ENCODE measurements at regions not wholly inside any gene's neighbourhood (a gene's known extent, or its start where the extent isn't known, plus 50 kb on each side); places are given as distances from the start of the nearest gene placed in this dataset.

DNA sequence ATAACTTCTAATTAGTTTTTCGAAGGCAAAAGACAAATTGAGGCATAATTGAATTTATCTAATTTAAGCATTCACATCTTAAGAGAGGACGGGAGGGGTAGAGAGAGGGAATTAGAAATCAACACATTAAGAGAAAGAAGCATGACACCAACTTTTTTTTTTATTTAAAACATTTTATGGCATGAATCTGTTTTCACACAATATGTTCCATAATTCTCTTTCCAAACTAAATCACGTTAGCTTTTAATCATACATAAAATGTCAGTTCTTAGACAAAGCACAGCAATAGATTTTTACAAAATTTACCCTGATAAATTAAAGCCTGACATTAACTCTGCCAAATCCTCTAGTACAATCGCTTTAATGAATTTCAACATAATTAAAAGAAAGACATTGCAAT is 600.8 kb upstream of the ROBO1 start:
- in situ Hi-C loops (cut with MboI) = no loop called here
- no peak for FAIRE-seq
- no peak for TF ChIP-seq SPI1 (IDR thresholded peaks at IDR 0.05; ENCODE audit: borderline replicate concordance, low read depth, low read length)
- no peak for TF ChIP-seq PTRF (tag; IDR thresholded peaks at IDR 0.05)

DNA sequence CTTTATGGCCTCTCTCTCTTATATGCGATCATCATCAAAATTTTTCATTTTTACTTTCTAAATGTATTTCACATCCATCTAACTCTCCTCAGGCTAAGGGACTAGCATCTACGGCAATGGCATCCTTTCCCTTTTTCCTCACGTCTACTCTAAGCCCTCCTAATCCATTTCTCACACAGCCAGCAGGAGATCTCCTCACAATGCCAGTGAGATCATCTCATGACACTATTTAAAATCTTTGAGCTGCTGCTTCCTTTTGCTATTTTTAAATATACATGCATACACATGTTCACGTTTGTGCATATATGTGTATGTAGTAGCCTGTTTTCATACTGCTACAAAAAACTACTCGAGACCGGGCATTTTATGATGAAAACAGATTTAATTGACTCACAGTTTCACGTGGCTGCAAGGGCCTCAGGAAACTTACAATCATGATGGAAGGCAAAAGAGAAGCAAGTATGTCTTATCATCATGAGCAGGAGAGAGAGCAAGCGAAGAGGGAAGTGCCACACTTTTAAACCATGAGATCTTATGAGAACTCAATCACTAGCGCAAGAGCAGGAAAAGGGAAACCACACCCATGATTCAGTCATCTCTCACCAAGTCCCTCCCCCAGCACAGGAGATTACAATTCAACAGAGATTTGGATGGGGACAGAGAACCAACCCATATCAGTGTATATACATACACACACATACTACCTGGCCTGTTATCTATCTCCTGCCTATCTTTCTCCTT is 599.2 kb upstream of the ROBO1 start:
- WGBS (ENCODE audit: insufficient coverage, low coverage, missing lambda C conversion rate) = under 1% methylated on average over 8 of the region's 9 CpGs
- Histone ChIP-seq H3K79me2 (ENCODE audit: control insufficient read depth, insufficient read depth, low read length) (no peaks in the 10 kb centered on the region), H3K9me1 (ENCODE audit: control insufficient read depth, insufficient read depth, low read length) (no peaks in the 10 kb centered on the region), H3K4me2 (ENCODE audit: insufficient read depth, low read length) (no peak overlapping the region), H3K9ac (ENCODE audit: insufficient read depth in 1 of 2, low read depth in 2 of 2, low read length in 2 of 2) (no peak overlapping the region), H3K27ac (ENCODE audit: extremely low read depth, low read depth, low read length) (no peak overlapping the region), H3K9me3 (replicated peaks; ENCODE audit: control insufficient read depth, insufficient read depth, low read depth, low read length) (no peaks in the 10 kb centered on the region), H4K20me1 (replicated peaks; ENCODE audit: control insufficient read depth, insufficient read depth, low read length) (no peaks in the 10 kb centered on the region), H3K27me3 (ENCODE audit: control insufficient read depth in 2 of 2, insufficient read depth in 2 of 2, low read length in 2 of 2) (no peaks in the 10 kb centered on the region), H2AFZ (ENCODE audit: low read depth, low read length) (no peak overlapping the region), H3K4me3 (no peak overlapping the region), H3K4me1 (replicated peaks in 1 of 2; ENCODE audit: control insufficient read depth in 2 of 2, insufficient read depth in 2 of 2, low read length in 2 of 2) (no peaks in the 10 kb centered on the region), H3K36me3 (ENCODE audit: control insufficient read depth, insufficient read depth, low read length) (no peaks in the 10 kb centered on the region)
- CTCF ChIA-PET (ENCODE audit: low intra/inter-chr PET ratio) = no interaction called here
- DNase-seq (ENCODE audit: extremely low read depth in 1 of 4, low spot score in 3 of 4) (no peak), FAIRE-seq (no peak), ATAC-seq (no peak)
- no TSS peak for BruUV-seq (replicated peaks)
- POLR2A ChIA-PET = no interaction called here
- TF ChIP-seq, protein P1, sequence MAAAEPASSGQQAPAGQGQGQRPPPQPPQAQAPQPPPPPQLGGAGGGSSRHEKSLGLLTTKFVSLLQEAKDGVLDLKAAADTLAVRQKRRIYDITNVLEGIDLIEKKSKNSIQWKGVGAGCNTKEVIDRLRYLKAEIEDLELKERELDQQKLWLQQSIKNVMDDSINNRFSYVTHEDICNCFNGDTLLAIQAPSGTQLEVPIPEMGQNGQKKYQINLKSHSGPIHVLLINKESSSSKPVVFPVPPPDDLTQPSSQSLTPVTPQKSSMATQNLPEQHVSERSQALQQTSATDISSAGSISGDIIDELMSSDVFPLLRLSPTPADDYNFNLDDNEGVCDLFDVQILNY (CRISPR knock-in tag; IDR thresholded peaks at IDR 0.05) = no peak
- TF ChIP-seq ZNF583 (CRISPR knock-in tag; IDR thresholded peaks at IDR 0.05) = no peak
- in situ Hi-C loops (cut with MboI) (no loop called here), intact Hi-C loops (cut with micrococcal nuclease) (no loop called here)

More for the DNA sequence above, 600.8 kb upstream of the ROBO1 start:
- no peaks in the 10 kb centered on the region for H3K9me1 ChIP-seq (ENCODE audit: control insufficient read depth, insufficient read depth, low read length)
- CTCF ChIA-PET (ENCODE audit: low intra/inter-chr PET ratio) = no interaction called here
- no peak overlapping the region for H3K4me3 ChIP-seq
- H3K9me3 ChIP-seq (replicated peaks; ENCODE audit: control insufficient read depth, insufficient read depth, low read depth, low read length) = no peaks in the 10 kb centered on the region; the same call in 1 of the 2 replicates
- H3K27ac ChIP-seq (ENCODE audit: extremely low read depth, low read depth, low read length) = no peak overlapping the region
- H3K36me3 ChIP-seq (ENCODE audit: control insufficient read depth, insufficient read depth, low read length) = no peaks in the 10 kb centered on the region
- 3% methylated on average over 4 of the region's 4 CpGs for WGBS (ENCODE audit: insufficient coverage, low coverage, missing lambda C conversion rate)
- H3K27me3 ChIP-seq (ENCODE audit: control insufficient read depth in 2 of 2, insufficient read depth in 2 of 2, low read length in 2 of 2) = no peaks in the 10 kb centered on the region
- no peaks in the 10 kb centered on the region for H3K4me1 ChIP-seq (replicated peaks in 1 of 2; ENCODE audit: control insufficient read depth in 2 of 2, insufficient read depth in 2 of 2, low read length in 2 of 2)
- H3K79me2 ChIP-seq (ENCODE audit: control insufficient read depth, insufficient read depth, low read length) = no peaks in the 10 kb centered on the region
- H2AFZ ChIP-seq (ENCODE audit: low read depth, low read length) = no peak overlapping the region
- POLR2A ChIA-PET = no interaction called here
- H3K9ac ChIP-seq (ENCODE audit: insufficient read depth in 1 of 2, low read depth in 2 of 2, low read length in 2 of 2) = no peak overlapping the region
- intact Hi-C loops (cut with micrococcal nuclease) = no loop called here
- H4K20me1 ChIP-seq (replicated peaks; ENCODE audit: control insufficient read depth, insufficient read depth, low read length) = no peaks in the 10 kb centered on the region
- no TSS peak for BruUV-seq (replicated peaks)
- ATAC-seq (no peak), DNase-seq (ENCODE audit: extremely low read depth in 1 of 4, low spot score in 3 of 4) (no peak)
- H3K4me2 ChIP-seq (ENCODE audit: insufficient read depth, low read length) = no peak overlapping the region

Measured in K562 (cell line).